Keratinocyte (primary cell): ENCODE measurements at regions not wholly inside any gene's neighbourhood (a gene's known extent, or its start where the extent isn't known, plus 50 kb on each side); places are given as distances from the start of the nearest gene placed in this dataset.

Source experiments
- DNase-seq: peaks from one replicate; pipeline ENCODE4 v3.0.0-alpha.2; 2011; ENCODE audit warnings: low read depth, missing footprints, low spot score
- FAIRE-seq: peaks from 2 replicates; lab custom pipeline; 2011; peaks lifted over from hg19 to GRCh38; lab: Jason Lieb, UNC
- H2AFZ ChIP-seq: 2 replicates; pipeline ENCODE4 v1.6.0; 2012; ENCODE audit warnings: low read length, control low read depth, inconsistent platforms; ENCODE audit not compliant: control insufficient read depth
- H3K27ac ChIP-seq: 2 replicates; pipeline ENCODE4 v1.5.1; 2011; ENCODE audit warnings: low read length; ENCODE audit not compliant: control insufficient read depth, insufficient read depth
- H3K27me3 ChIP-seq: 3 replicates; pipeline ENCODE4 v1.6.0; 2011; ENCODE audit warnings: low read length; ENCODE audit not compliant: control insufficient read depth, insufficient read depth; ENCODE audit errors: extremely low read depth
- H3K36me3 ChIP-seq, 2 experiments: 2 replicates in 1 of 2; 3 replicates in 1 of 2; pipeline ENCODE4 v1.5.1; 2011; ENCODE audit warnings: low read length in 2 of 2, mild to moderate bottlenecking in 1 of 2; ENCODE audit not compliant: control insufficient read depth in 2 of 2, insufficient read depth in 2 of 2; ENCODE audit errors: extremely low read depth in 1 of 2
- H3K4me1 ChIP-seq: 3 replicates; pipeline ENCODE4 v1.5.1; 2011; ENCODE audit warnings: low read length; ENCODE audit not compliant: control insufficient read depth, insufficient read depth; ENCODE audit errors: extremely low read depth
- H3K4me2 ChIP-seq: 3 replicates; pipeline ENCODE4 v1.6.0; 2011; ENCODE audit warnings: low read depth, low read length; ENCODE audit not compliant: control insufficient read depth, insufficient read depth; ENCODE audit errors: extremely low read depth
- H3K4me3 ChIP-seq, 3 experiments: fragments of 200-600 bp in 1 of 3; sonication (generic) in 1 of 3; 2 replicates in 2 of 3; 3 replicates in 1 of 3; pipeline ENCODE4 v1.5.1; 2011 to 2016; ENCODE audit warnings: low read length in 3 of 3, mild to moderate bottlenecking in 3 of 3, control low read depth in 2 of 3, inconsistent platforms in 1 of 3, low read depth in 1 of 3, mixed read lengths in 1 of 3, mixed run types in 1 of 3, moderate library complexity in 1 of 3; ENCODE audit not compliant: control insufficient read depth in 2 of 3, insufficient read depth in 2 of 3; ENCODE audit errors: extremely low read depth in 1 of 3
- H3K79me2 ChIP-seq: 2 replicates; pipeline ENCODE4 v1.6.0; 2012; ENCODE audit warnings: low read length; ENCODE audit not compliant: control insufficient read depth, insufficient read depth
- H3K9ac ChIP-seq: 3 replicates; pipeline ENCODE4 v1.6.0; 2011; ENCODE audit warnings: low read length; ENCODE audit not compliant: control insufficient read depth, insufficient read depth; ENCODE audit errors: extremely low read depth
- H3K9me1 ChIP-seq: 3 replicates; pipeline ENCODE4 v1.6.0; 2011; ENCODE audit warnings: low read length; ENCODE audit not compliant: control insufficient read depth, insufficient read depth; ENCODE audit errors: extremely low read depth
- H3K9me3 ChIP-seq: 2 replicates; pipeline ENCODE4 v1.5.1; 2012; ENCODE audit warnings: low read depth, low read length; ENCODE audit not compliant: control insufficient read depth
- H4K20me1 ChIP-seq: 3 replicates; pipeline ENCODE4 v1.6.0; 2011; ENCODE audit warnings: low read length; ENCODE audit not compliant: control insufficient read depth, insufficient read depth; ENCODE audit errors: extremely low read depth
- CTCF ChIP-seq, 3 experiments: IDR thresholded peaks in 1 of 3; conservative IDR thresholded peaks in 1 of 3; optimal IDR thresholded peaks in 1 of 3; 2 replicates in 2 of 3; 3 replicates in 1 of 3; pipeline versions ENCODE3 to v1.5.1; 2011; ENCODE audit warnings: low read length in 3 of 3, mild to moderate bottlenecking in 3 of 3, moderate library complexity in 2 of 3, control low read depth in 1 of 3, inconsistent platforms in 1 of 3; ENCODE audit not compliant: insufficient read depth in 2 of 3; ENCODE audit errors: extremely low read depth in 1 of 3
- EZH2 ChIP-seq: IDR thresholded peaks from one replicate; pipeline ENCODE4 v1.6.1; 2012; ENCODE audit warnings: inconsistent platforms, mild to moderate bottlenecking, low read length, moderate library complexity
- dilution Hi-C: fragments of 300-500 bp; cut with MboI; formaldehyde crosslinking; loops from one replicate; pipeline ENCODE4 v1.7.0; 2020; ENCODE audit warnings: low sequenced_read_pairs; ENCODE audit not compliant: extremely low pct_ligation_motif_present

GRCh38 chr7:69419934-69420333, 178.3 kb upstream of the AUTS2 start:
- Histone ChIP-seq H3K4me2 (no peak overlapping the region), H3K27ac (no peak overlapping the region), H4K20me1 (no peaks in the 10 kb centered on the region), H3K9me1 (no peaks in the 10 kb centered on the region), H3K79me2 (no peaks in the 10 kb centered on the region), H3K27me3 (no peaks in the 10 kb centered on the region), H3K36me3 (no peaks in the 10 kb centered on the region), H3K4me1 (no peaks in the 10 kb centered on the region), H3K9me3 (no peaks in the 10 kb centered on the region), H3K9ac (no peak overlapping the region), H3K4me3 (no peak overlapping the region), H2AFZ (no peak overlapping the region)
- DNase-seq: no peak
- dilution Hi-C loops: no loop called here
- no peak for FAIRE-seq
- TF ChIP-seq CTCF (optimal IDR thresholded peaks at IDR 0.05 in 1 of 3, IDR thresholded peaks at IDR 0.05 in 1 of 3, conservative IDR thresholded peaks at IDR 0.05 in 1 of 3; ENCODE audit: extremely low read depth in 1 of 3, insufficient read depth in 2 of 3, low read length in 3 of 3) (no peak), EZH2 (no peak)

GRCh38 chr7:69422574-69422985, 175.7 kb upstream of the AUTS2 start:
- Histone ChIP-seq H3K4me2 (no peak overlapping the region), H3K9ac (no peak overlapping the region), H3K36me3 (no peaks in the 10 kb centered on the region), H3K4me1 (no peaks in the 10 kb centered on the region), H3K79me2 (no peaks in the 10 kb centered on the region), H3K27me3 (no peaks in the 10 kb centered on the region), H4K20me1 (no peaks in the 10 kb centered on the region), H2AFZ (no peak overlapping the region), H3K4me3 (no peak overlapping the region), H3K9me1 (no peaks in the 10 kb centered on the region), H3K27ac (no peak overlapping the region), H3K9me3 (no peaks in the 10 kb centered on the region)
- no peak for FAIRE-seq
- no peak for DNase-seq
- dilution Hi-C loops: no loop called here
- no peak for TF ChIP-seq CTCF (optimal IDR thresholded peaks at IDR 0.05 in 1 of 3, IDR thresholded peaks at IDR 0.05 in 1 of 3, conservative IDR thresholded peaks at IDR 0.05 in 1 of 3; ENCODE audit: extremely low read depth in 1 of 3, insufficient read depth in 2 of 3, low read length in 3 of 3)
- no peak for TF ChIP-seq EZH2
